ENCODE measurements at regions not wholly inside any gene's neighbourhood (a gene's known extent, or its start where the extent isn't known, plus 50 kb on each side); places are given as distances from the start of the nearest gene placed in this dataset.
"Not testable (repeated sequence)": the region's sequence is repeated elsewhere in the genome, so short reads cannot be mapped to it uniquely, and the experiment has no call there.

DNA sequence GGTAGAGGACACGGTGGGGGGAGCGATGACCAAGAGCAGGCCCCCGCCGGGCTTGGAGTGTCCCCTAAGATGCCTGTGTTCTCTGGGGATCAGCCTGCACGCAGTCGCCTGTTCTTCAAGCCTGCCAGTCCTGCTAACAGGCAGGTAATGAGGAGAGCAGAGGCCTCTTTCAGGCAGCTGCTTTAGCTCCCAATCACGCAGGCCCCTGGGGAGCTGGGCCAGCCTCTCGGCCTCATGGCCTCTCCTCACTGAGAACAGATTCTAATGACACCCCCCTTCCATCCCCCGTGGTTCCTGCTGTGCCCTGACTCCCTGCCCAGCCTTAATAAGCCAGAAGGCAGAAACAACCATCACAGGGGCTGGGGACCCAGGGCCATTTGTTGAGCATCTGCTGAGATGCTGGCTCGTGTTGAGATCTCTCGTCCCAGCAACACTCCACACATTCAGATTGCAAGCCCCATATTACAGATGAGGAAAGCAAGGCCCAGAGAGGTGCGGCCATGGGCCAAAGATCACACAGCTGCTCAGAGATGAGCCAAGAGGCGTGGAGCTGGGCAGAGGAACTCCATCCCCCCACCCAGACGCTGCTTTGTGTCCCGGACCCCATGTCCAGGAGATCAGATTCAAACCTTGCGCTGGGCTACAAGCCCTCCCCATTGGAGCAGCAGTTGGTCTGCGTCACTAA, 71.6 kb upstream of the CASZ1 start:
- no peak for DNase-seq

DNA sequence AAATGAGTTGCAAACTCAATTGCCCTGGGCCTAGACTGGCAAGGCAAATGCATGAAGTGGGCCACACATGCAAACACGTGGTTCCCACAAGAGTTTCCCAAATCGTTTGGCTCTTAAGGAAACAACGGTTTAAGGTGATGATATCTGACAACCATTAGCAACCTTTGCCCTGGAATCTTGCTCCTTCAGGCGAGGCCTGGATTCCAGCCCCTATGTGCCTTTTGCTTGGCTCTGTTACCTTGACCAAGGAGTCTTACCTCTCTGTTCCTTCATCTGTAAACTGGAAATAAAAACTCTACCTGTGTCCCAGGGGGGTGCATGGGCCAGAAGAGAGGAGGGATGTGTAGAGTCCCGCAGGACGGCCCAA, 72.1 kb upstream of the CASZ1 start:
- DNase-seq: no peak

DNA sequence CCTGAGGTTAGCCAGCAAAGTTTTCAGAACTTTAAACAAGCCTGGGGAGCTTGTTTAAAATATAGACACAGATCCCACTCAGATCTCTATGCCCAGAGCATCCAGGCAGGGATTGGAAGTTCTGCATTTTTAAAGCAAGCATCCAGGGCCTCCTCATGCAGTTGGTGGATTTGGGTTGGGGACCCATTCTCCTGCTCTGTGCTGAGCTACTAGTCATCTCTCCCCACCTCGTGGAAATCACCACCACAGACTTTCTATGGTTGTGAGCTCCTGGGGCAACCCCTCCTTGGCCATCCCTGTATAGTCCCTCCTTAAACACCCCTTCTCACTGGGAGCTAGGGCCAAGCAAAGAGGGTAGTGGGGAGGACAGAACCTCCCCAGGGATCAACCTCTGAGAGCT, 73.5 kb upstream of the CASZ1 start:
- no peak for DNase-seq

DNA sequence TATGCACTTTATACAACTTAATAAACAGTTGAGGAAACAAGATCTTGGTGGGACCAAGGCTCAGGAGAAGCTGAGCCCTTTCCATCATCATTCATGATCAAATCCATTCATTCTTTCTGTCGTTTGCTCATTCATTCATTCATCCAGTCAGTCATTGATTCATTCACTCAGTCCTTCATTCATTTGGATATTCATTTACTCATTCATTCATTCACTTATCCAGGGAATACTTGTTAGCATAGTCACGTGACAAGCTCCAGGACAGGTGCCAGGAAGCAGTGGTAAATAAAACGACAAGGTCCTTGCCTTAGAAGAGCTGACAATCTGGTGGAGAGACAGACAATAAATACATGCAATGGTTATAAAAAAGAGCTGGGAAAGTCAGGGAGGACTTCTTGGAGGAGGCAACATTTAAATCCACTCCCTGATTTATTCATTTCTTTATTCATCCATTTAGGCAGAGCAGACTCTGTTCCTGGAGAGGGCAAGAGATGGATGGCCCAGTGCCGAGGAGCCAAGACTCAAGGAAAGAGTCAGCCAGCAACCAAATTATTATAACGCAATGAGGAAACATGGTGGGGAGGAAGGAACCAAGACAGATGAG, 74.1 kb upstream of the CASZ1 start:
- no peak for DNase-seq

- no peak for DNase-seq
Observed at GRCh38 chr1:10873189-10873588, 76.7 kb upstream of the CASZ1 start.

GRCh38 chr1:10874351-10874750, 77.9 kb upstream of the CASZ1 start:
- DNase-seq: no peak

GRCh38 chr1:10877894-10878293, 81.4 kb upstream of the CASZ1 start:
- no peak for DNase-seq

DNA sequence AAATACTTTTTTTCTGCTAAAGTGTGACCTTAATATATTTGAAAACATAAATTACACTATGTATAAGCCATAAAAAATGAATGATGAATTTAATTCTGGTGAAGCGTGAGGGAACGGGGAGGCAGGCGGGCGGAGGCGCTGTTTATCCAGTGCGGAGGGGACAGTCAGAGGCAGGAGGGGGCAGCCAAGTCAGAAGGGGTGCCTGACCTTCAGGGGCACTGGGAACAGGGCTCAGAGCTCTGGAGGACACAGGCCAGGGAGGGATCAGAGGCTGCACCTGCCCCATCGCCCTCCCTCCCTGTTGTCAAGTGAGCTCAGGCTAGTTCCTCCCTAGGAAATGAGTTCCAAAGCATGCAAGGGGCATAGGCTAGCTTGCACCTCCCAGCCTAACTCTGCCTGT, 82.0 kb upstream of the CASZ1 start:
- no peak for DNase-seq

DNA sequence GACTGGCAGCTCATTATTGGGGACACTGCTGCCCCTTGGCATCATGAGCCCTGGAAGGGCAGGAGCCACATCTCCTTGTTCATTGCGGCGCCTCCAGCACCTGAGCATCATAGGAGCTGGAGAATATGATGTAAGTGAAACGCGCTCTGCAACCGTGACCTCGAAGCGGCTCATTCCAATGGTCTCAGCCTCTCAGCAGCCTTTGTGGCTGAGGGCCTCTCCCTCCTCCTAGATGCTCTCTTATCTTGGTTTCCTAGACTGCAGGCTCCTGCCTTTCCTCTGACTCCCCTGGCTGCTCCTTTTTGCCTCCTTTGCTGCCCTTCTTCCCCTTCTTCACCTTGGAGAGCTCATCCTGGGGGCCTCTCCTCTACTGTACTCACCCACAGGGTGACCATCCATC, 83.6 kb upstream of the CASZ1 start:
- DNase-seq: no peak

DNA sequence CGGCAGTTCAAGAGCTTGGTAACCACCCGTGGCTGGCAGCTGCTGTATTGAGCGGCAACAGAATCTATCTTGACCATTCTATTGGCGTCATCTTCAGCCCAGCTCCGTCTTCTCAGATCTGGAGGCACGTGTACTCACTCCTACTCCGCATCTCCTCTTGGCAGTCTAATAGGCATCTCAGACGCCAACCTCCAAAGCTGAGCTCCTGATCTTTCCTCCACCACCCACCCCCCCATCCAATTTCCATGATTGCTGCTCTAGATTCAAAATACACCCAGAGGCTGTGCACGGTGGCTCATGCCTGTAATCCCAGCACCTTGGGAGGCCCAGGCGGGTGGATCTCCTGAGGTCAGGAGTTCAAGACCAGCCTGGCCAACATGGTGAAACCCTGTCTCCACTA, 84.6 kb upstream of the CASZ1 start:
- DNase-seq: no peak

DNA sequence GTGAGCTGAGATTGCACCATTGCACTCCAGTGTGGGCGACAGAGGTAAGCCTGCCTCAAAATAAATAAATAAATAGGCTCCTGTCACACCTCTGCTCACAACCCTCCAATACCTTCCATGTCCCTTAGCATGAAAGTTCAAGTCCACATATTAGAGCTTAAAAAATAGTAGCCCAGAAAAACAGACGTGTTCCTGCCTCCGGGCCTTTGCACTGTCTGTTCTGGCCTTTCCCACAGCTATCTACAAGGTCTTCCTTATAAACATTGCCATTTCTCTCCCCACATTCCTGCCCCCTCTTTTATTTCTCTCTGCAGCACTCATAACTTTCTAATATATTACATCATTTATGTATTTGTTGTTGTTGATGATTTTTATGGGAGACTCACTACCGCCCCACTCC, 85.6 kb upstream of the CASZ1 start:
- no peak for DNase-seq

- not testable (repeated sequence) for DNase-seq
Observed at GRCh38 chr1:10887032-10887431, 90.6 kb upstream of the CASZ1 start.

DNA sequence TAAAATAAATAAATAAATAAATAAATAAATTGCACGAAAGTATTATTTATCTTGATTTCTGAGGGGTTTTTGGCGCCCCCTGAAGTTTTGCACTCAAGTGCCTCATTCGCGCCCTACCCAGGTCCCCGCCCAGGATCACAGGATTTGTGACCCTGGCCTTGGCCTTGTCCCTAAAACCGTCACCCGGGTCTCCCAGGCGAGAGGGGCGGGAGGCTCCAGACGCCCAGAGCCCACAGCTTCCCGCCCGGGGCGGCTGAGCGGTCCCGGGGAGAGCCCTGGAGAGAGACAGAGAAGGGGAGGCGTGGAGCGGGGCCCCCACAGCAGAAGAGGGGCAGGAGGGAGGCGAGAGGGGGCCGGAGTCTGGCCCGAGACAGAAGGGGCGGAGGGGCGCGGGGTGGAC, 91.8 kb upstream of the CASZ1 start:
- DNase-seq: no peak

DNA sequence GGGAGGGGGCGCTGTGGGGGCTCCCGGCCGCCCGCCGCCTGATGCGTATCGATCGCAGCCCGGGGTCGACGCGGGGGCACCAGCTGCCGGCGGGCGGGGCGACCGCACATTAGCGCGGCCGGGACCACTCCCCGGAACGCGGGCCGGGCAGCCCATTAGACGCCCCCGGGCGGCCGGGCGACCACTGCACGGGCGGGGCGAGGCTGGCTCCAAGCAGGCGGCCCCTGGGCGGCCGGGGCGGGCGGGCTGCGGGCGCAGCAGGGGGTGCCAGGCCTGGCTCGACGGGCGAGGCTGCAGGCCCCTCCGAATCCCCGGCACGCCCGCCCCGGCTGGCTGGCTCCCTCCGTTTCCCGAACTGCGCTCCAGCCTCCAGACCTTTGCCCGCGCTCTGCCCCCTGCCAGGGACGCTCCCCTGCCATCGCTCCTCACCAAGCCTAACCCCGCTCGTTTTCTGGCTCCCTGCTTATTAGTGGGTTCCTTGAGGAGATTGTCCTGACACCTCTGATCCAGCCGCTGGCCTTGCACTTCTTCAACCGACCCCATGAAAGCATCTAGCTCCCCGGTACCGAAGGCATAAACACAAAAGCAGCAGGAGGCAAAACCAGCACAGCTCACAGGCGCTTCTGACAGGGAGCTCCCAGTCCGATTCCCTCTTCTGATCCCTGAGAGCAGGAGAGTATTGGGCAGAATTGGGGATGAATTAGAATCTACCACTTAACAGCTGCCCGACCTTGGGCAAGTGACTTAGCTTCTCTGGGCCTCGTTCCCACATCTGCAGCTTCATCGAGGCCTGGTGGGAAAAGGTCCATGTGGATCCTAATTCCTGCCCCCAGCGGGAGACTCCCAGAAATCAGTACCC, 92.6 kb upstream of the CASZ1 start:
- DNase-seq: no peak

GRCh38 chr1:10889650-10890353, 93.4 kb upstream of the CASZ1 start:
- DNase-seq: no peak

DNA sequence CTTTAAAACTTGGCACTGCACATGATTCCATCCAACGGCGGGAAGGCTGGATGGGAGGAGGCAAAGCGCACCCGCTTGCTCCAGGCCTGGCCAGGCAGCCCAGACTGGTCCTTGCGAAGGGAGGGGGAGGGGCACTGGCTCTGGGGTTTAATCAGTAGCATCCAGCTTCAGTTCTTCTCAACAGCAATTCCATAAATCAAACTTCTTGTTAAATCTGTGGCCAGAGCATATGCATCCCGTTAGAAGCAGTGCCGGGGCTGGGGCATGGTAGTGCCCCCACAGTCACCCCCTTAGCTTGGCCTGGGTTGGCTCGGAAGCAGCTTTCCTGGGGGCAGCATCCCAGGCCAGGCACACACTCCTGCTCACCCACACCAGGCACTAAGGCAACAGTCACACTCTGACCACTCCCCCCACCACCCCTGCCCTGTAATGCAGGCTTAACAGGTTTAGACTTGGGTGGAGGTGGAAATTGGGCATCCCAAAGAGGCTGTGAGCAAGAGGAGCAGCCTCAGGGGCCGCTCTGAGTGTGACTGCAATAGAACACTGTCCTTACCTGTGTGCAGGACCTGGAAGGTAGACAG, 94.1 kb upstream of the CASZ1 start:
- DNase-seq: no peak

DNA sequence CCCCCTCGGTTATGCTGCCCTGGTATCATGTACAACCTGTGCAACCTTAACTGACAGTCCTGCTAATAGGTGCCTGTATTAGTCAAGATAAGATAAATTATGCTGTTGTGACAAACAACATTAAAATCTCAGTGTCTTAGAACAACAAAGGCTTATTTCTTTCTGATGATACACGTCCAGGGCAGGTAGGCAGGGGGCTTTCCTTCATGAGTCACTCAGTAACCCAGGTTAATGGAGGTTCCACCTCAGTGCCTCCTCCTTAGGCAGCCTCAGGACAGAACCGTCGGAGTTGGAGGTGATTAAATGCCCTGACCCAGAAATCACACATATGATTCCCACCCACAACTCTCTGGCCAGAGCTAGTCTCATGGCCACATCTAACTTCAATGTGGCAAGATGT, 94.6 kb upstream of the CASZ1 start:
- no peak for DNase-seq

- no peak for DNase-seq
Observed at GRCh38 chr1:10892138-10893065, 96.0 kb upstream of the CASZ1 start.

DNA sequence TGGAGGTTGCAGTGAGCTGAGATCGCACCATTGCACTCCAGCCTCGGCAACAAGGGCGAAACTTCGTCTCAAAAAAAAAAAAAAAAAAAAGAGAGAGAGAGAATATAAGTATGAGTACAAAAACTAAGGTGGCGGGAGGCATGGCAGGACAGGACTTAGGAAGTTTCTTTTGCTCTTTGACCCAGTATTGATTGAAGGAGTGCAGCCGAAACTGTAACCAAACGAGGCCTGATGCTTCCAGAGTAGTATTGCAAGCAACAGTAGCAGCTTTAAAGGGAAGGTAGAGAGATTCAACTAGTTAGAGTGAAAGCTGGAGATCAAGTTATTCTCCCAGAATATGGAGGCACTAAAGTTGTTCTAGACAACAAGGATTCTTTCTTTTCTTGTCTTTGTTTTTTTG, 99.2 kb upstream of the CASZ1 start:
- no peak for DNase-seq

- DNase-seq: no peak
Observed at GRCh38 chr1:10896673-10897072, 100.2 kb upstream of the CASZ1 start.

DNA sequence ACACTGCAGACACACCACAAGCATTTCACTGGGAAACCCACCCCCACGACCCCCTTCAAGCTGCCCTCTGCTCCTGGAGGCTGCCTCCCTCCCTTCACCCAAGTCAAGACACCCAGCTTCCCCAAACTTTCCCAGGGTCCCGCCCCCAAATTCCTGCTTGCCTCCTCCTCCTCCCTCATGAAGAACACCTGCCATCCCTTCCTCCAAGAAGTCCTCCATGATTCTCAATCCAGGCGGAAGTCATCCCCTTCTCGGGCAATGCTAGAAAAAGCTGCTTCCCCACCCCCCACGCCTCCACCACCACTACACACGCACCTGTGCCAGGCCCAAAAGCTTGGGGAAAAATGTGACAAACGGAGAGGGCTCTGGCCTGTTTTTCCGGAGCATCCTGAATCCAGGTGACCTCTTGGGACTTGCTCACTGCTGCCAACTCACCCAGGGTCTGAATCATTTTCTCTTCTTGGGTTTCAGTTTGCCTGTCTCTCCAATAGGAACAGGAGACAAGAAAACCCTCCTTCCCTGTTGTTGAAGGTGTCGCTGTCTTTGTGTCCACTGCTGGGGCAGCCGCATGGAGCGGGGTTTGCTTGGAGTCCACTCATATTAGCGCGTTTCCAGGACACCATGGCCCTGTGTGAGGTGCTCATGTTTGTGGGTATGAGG, 101.0 kb upstream of the CASZ1 start:
- no peak for DNase-seq
